ENCODE measurements at regions not wholly inside any gene's neighbourhood (a gene's known extent, or its start where the extent isn't known, plus 50 kb on each side); places are given as distances from the start of the nearest gene placed in this dataset.

DNA sequence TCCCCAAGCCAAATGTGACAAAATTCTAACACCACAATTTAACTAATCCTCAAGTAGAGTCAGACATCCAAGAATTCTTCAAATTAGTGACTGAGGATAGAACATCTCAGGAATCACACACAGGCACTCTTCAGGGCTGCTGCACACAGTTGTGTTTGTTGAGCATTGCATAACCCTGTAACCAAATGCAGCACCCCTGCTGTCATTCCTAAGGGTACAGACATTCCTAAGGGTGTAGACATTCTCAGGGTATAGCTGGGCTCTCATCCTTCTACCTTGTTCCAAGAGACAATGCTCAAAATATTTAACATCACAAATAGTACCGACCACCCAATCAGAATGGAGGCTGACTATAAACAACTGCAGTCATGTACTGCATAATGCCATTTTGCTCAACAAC, 107.1 kb upstream of the UBE2E2 start:
- Histone ChIP-seq H3K4me3 (ENCODE audit: low read depth in 1 of 2, low read length in 2 of 2) (no peak overlapping the region), H4K20me1 (ENCODE audit: insufficient read depth, low read length) (no peaks in the 10 kb centered on the region), H3K9ac (ENCODE audit: low read depth, low read length) (no peak overlapping the region), H3K27ac (ENCODE audit: low read length) (no peak overlapping the region), H3K79me2 (ENCODE audit: insufficient read depth, low read length) (no peaks in the 10 kb centered on the region), H2AFZ (ENCODE audit: low read depth, low read length) (no peak overlapping the region), H3K27me3 (ENCODE audit: insufficient read depth, low read length, poor library complexity) (no peaks in the 10 kb centered on the region), H3K36me3 (ENCODE audit: insufficient read depth, low read length) (no peaks in the 10 kb centered on the region), H3K4me1 (ENCODE audit: insufficient read depth, low read length) (no peaks in the 10 kb centered on the region), H3K9me3 (ENCODE audit: insufficient read depth, low read length, severe bottlenecking) (no peaks in the 10 kb centered on the region), H3K4me2 (ENCODE audit: insufficient read depth, low read length) (no peak overlapping the region)
- no peak for DNase-seq
- no peak for ATAC-seq (ENCODE audit: insufficient read depth, low read depth)
- TF ChIP-seq, protein P1, sequence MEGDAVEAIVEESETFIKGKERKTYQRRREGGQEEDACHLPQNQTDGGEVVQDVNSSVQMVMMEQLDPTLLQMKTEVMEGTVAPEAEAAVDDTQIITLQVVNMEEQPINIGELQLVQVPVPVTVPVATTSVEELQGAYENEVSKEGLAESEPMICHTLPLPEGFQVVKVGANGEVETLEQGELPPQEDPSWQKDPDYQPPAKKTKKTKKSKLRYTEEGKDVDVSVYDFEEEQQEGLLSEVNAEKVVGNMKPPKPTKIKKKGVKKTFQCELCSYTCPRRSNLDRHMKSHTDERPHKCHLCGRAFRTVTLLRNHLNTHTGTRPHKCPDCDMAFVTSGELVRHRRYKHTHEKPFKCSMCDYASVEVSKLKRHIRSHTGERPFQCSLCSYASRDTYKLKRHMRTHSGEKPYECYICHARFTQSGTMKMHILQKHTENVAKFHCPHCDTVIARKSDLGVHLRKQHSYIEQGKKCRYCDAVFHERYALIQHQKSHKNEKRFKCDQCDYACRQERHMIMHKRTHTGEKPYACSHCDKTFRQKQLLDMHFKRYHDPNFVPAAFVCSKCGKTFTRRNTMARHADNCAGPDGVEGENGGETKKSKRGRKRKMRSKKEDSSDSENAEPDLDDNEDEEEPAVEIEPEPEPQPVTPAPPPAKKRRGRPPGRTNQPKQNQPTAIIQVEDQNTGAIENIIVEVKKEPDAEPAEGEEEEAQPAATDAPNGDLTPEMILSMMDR (IDR thresholded peaks at IDR 0.05; ENCODE audit: borderline replicate concordance, extremely low read depth, low read length, poor library complexity, severe bottlenecking) = no peak
- no peak for TF ChIP-seq EZH2 (IDR thresholded peaks at IDR 0.05; ENCODE audit: borderline replicate concordance, low read depth, low read length, severe bottlenecking)

DNA sequence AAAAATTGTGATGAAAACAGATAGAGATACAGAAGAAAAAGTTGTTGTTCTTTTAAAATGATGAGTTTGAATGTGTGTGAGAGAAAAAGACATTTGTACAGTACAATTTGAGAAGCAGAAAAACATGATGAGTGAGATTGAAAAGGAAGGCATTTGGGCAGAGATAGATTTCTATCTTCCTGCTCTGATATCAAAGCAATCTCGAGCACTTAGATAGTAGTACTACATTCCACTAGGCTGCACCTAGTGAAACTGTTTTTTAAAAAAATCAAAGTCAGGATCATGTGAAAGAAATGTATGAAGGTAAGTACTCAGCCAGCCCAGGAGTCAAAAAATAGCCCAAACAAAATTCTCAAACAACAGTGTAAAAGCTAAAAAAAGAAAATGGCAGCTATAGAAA, 104.1 kb upstream of the UBE2E2 start:
- Histone ChIP-seq H3K27me3 (ENCODE audit: insufficient read depth, low read length, poor library complexity) (no peaks in the 10 kb centered on the region), H3K9ac (ENCODE audit: low read depth, low read length) (no peak overlapping the region), H3K4me1 (ENCODE audit: insufficient read depth, low read length) (no peaks in the 10 kb centered on the region), H4K20me1 (ENCODE audit: insufficient read depth, low read length) (no peaks in the 10 kb centered on the region), H3K4me3 (ENCODE audit: low read depth in 1 of 2, low read length in 2 of 2) (no peak overlapping the region), H3K79me2 (ENCODE audit: insufficient read depth, low read length) (no peaks in the 10 kb centered on the region), H3K9me3 (ENCODE audit: insufficient read depth, low read length, severe bottlenecking) (no peaks in the 10 kb centered on the region), H3K4me2 (ENCODE audit: insufficient read depth, low read length) (no peak overlapping the region), H3K36me3 (ENCODE audit: insufficient read depth, low read length) (no peaks in the 10 kb centered on the region), H3K27ac (ENCODE audit: low read length) (no peak overlapping the region), H2AFZ (ENCODE audit: low read depth, low read length) (no peak overlapping the region)
- no peak for ATAC-seq (ENCODE audit: insufficient read depth, low read depth)
- TF ChIP-seq EZH2 (IDR thresholded peaks at IDR 0.05; ENCODE audit: borderline replicate concordance, low read depth, low read length, severe bottlenecking) = no peak
- TF ChIP-seq, protein P1 (IDR thresholded peaks at IDR 0.05; ENCODE audit: borderline replicate concordance, extremely low read depth, low read length, poor library complexity, severe bottlenecking) = no peak
- DNase-seq = no peak

DNA sequence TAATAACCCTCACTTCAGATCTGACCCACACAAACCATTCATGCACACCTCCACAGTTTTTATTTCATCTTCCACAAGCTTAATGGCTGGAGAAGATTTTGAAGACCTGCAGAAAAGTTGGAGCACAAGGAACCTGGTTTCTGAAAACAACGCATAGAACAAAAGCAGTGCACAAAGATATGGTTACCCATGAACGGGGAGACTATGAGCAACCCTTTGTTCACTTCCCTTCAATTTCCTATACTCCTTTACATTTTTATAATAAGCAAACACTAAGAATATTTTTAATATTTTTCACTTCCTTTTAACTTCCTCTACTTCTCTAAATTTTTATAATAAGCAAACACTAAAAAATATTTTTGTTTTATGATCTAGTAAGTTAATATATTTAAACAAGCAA, 103.5 kb upstream of the UBE2E2 start:
- Histone ChIP-seq H3K27me3 (ENCODE audit: insufficient read depth, low read length, poor library complexity) (no peaks in the 10 kb centered on the region), H3K79me2 (ENCODE audit: insufficient read depth, low read length) (no peaks in the 10 kb centered on the region), H3K9ac (ENCODE audit: low read depth, low read length) (no peak overlapping the region), H3K4me3 (ENCODE audit: low read depth in 1 of 2, low read length in 2 of 2) (no peak overlapping the region), H2AFZ (ENCODE audit: low read depth, low read length) (no peak overlapping the region), H3K4me1 (ENCODE audit: insufficient read depth, low read length) (no peaks in the 10 kb centered on the region), H3K4me2 (ENCODE audit: insufficient read depth, low read length) (no peak overlapping the region), H3K9me3 (ENCODE audit: insufficient read depth, low read length, severe bottlenecking) (no peaks in the 10 kb centered on the region), H4K20me1 (ENCODE audit: insufficient read depth, low read length) (no peaks in the 10 kb centered on the region), H3K27ac (ENCODE audit: low read length) (no peak overlapping the region), H3K36me3 (ENCODE audit: insufficient read depth, low read length) (no peaks in the 10 kb centered on the region)
- TF ChIP-seq, protein P1 (IDR thresholded peaks at IDR 0.05; ENCODE audit: borderline replicate concordance, extremely low read depth, low read length, poor library complexity, severe bottlenecking) = no peak
- DNase-seq (no peak), ATAC-seq (ENCODE audit: insufficient read depth, low read depth) (no peak)

DNA sequence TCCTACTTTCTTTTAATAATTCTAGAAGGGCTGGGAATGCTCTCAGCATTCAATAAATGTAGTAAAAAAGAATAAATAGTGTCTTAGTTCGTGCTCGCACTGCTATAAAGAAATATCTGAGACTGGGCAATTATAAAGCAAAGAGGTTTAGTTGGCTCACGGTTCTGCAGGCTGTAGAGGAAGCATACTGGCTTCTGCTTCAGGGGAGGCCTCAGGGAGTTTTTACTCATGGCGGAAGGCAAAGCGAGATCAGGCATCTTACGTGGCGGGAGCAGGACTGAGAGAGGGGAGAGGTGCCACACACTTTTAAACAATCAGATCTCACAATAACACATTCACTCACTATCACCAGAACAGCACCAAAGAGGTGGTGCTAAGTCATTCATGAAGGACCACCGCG, 103.0 kb upstream of the UBE2E2 start:
- Histone ChIP-seq H2AFZ (ENCODE audit: low read depth, low read length) (no peak overlapping the region), H3K4me2 (ENCODE audit: insufficient read depth, low read length) (no peak overlapping the region), H3K79me2 (ENCODE audit: insufficient read depth, low read length) (no peaks in the 10 kb centered on the region), H3K9ac (ENCODE audit: low read depth, low read length) (no peak overlapping the region), H3K4me1 (ENCODE audit: insufficient read depth, low read length) (no peaks in the 10 kb centered on the region), H3K4me3 (ENCODE audit: low read depth in 1 of 2, low read length in 2 of 2) (no peak overlapping the region), H4K20me1 (ENCODE audit: insufficient read depth, low read length) (no peaks in the 10 kb centered on the region), H3K36me3 (ENCODE audit: insufficient read depth, low read length) (no peaks in the 10 kb centered on the region), H3K27ac (ENCODE audit: low read length) (no peak overlapping the region), H3K9me3 (ENCODE audit: insufficient read depth, low read length, severe bottlenecking) (no peaks in the 10 kb centered on the region), H3K27me3 (ENCODE audit: insufficient read depth, low read length, poor library complexity) (no peaks in the 10 kb centered on the region)
- TF ChIP-seq, protein P1 (IDR thresholded peaks at IDR 0.05; ENCODE audit: borderline replicate concordance, extremely low read depth, low read length, poor library complexity, severe bottlenecking) = no peak
- no peak for TF ChIP-seq EZH2 (IDR thresholded peaks at IDR 0.05; ENCODE audit: borderline replicate concordance, low read depth, low read length, severe bottlenecking)
- ATAC-seq (ENCODE audit: insufficient read depth, low read depth) = no peak
- DNase-seq = no peak

Data from DND-41 (cell line).